ENCODE measurements at regions not wholly inside any gene's neighbourhood (a gene's known extent, or its start where the extent isn't known, plus 50 kb on each side); places are given as distances from the start of the nearest gene placed in this dataset.

DNA sequence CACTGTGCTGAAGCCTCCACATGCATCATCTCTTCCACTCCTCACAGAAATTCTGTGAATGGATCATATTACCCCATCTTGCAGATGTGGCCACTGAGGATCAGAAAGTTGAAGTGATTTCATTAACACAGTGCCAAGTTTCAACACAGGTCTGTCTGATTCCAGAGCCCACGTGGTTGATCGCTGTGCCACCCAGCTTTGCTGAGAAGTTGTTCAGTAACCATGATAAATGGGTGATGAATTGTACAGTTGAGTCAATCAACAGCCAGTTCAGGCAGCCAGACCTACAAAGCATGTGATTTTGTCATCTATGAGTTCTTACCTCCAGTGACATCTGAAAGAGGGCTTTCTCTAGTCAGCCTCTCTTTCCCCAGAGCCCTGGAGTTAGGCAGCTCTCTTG, 61.8 kb upstream of the GRHL3 start:
- TF ChIP-seq, protein P1, sequence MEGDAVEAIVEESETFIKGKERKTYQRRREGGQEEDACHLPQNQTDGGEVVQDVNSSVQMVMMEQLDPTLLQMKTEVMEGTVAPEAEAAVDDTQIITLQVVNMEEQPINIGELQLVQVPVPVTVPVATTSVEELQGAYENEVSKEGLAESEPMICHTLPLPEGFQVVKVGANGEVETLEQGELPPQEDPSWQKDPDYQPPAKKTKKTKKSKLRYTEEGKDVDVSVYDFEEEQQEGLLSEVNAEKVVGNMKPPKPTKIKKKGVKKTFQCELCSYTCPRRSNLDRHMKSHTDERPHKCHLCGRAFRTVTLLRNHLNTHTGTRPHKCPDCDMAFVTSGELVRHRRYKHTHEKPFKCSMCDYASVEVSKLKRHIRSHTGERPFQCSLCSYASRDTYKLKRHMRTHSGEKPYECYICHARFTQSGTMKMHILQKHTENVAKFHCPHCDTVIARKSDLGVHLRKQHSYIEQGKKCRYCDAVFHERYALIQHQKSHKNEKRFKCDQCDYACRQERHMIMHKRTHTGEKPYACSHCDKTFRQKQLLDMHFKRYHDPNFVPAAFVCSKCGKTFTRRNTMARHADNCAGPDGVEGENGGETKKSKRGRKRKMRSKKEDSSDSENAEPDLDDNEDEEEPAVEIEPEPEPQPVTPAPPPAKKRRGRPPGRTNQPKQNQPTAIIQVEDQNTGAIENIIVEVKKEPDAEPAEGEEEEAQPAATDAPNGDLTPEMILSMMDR (IDR thresholded peaks at IDR 0.05), result no peak
- TF ChIP-seq POLR2A (IDR thresholded peaks at IDR 0.05), result no peak
